ENCODE measurements at regions not wholly inside any gene's neighbourhood (a gene's known extent, or its start where the extent isn't known, plus 50 kb on each side); places are given as distances from the start of the nearest gene placed in this dataset.

DNA sequence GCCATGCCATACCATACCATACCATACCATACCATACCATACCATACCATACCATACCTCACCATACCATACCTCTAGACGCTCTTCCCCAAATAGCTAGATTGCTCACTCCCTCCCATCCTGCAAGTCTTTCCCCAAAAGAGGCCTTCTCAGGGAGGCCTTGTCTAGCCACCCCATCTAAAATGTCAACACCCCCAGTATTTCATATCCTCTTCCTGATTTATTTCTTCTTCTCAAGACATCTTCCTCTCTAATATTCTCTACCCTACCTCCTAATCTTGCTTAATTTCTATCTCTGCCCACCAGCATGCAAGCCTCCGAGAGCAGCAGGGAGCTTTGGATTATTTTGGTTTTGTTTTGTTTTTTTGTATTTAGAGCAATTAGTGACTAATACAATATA, 225.2 kb upstream of the RREB1 start:
- Histone ChIP-seq H3K18ac (ENCODE audit: insufficient read length, low read depth, low read length) (no peak overlapping the region), H4K20me1 (ENCODE audit: control insufficient read depth, insufficient read depth, insufficient read length) (no peaks in the 10 kb centered on the region), H3K79me2 (ENCODE audit: insufficient read depth, low read length) (no peaks in the 10 kb centered on the region), H4K91ac (ENCODE audit: insufficient read length, low read depth, low read length) (no peak overlapping the region), H3K27ac (ENCODE audit: insufficient read length, low read depth, low read length) (no peak overlapping the region), H3K23ac (ENCODE audit: insufficient read length, low read depth, low read length) (no peak overlapping the region), H3K56ac (ENCODE audit: insufficient read length, low read depth, low read length) (no peak overlapping the region), H3K9me3 (ENCODE audit: control insufficient read depth, low read depth, low read length) (no peaks in the 10 kb centered on the region), H3K4me2 (ENCODE audit: insufficient read depth, insufficient read length, low read length) (no peak overlapping the region), H3K4me1 (ENCODE audit: insufficient read depth, low read length) (peaks cover 2% of the 10 kb centered on the region; the same call in 1 of the 2 replicates), H3K9ac (ENCODE audit: extremely low read depth, insufficient read length, low read length) (no peak overlapping the region), H2BK120ac (ENCODE audit: low read depth, low read length, poor library complexity, severe bottlenecking) (no peak overlapping the region), H2BK12ac (ENCODE audit: insufficient read length, low read depth, low read length) (no peak overlapping the region), H4K8ac (replicated peaks; ENCODE audit: insufficient read length, low read depth, low read length) (no peak overlapping the region), H2AFZ (ENCODE audit: low read length) (no peak overlapping the region), H3K23me2 (ENCODE audit: insufficient read length, low read depth, low read length, poor library complexity, severe bottlenecking) (no peaks in the 10 kb centered on the region), H3K27me3 (ENCODE audit: insufficient read depth, low read length) (no peaks in the 10 kb centered on the region), H2BK15ac (ENCODE audit: low read depth, low read length) (no peak overlapping the region), H3K4ac (ENCODE audit: low read depth, low read length) (no peak overlapping the region), H3K14ac (ENCODE audit: insufficient read depth, low read length) (no peak overlapping the region), H3T11ph (ENCODE audit: low read length) (no peak overlapping the region), H3K79me1 (ENCODE audit: insufficient read depth, low read depth, low read length, poor library complexity, severe bottlenecking) (no peaks in the 10 kb centered on the region), H2BK20ac (ENCODE audit: low read depth, low read length, poor library complexity, severe bottlenecking) (no peak overlapping the region), H2BK5ac (ENCODE audit: insufficient read length, low read length) (no peak overlapping the region), H4K5ac (ENCODE audit: insufficient read length, low read depth, low read length) (no peak overlapping the region), H2AK5ac (ENCODE audit: insufficient read length, low read length) (no peak overlapping the region)
- TF ChIP-seq, protein P1, sequence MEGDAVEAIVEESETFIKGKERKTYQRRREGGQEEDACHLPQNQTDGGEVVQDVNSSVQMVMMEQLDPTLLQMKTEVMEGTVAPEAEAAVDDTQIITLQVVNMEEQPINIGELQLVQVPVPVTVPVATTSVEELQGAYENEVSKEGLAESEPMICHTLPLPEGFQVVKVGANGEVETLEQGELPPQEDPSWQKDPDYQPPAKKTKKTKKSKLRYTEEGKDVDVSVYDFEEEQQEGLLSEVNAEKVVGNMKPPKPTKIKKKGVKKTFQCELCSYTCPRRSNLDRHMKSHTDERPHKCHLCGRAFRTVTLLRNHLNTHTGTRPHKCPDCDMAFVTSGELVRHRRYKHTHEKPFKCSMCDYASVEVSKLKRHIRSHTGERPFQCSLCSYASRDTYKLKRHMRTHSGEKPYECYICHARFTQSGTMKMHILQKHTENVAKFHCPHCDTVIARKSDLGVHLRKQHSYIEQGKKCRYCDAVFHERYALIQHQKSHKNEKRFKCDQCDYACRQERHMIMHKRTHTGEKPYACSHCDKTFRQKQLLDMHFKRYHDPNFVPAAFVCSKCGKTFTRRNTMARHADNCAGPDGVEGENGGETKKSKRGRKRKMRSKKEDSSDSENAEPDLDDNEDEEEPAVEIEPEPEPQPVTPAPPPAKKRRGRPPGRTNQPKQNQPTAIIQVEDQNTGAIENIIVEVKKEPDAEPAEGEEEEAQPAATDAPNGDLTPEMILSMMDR (conservative IDR thresholded peaks at IDR 0.05): no peak
- peaks cover 10 to 14% of the 10 kb centered on the region in 2 experiments for H3K4me1 Mint-ChIP-seq
- no peak overlapping the region for H3K4me3 Mint-ChIP-seq
- no peak for DNase-seq
- 100% methylated on average over 1 of the region's 2 CpGs for WGBS (ENCODE audit: extremely low coverage, insufficient read length, low lambda C conversion rate)
- H3K27ac Mint-ChIP-seq: no peak overlapping the region
- H3K36me3 Mint-ChIP-seq (ENCODE audit: insufficient read depth in 1 of 3, low read depth in 3 of 3): no peaks in the 10 kb centered on the region
- no peaks in the 10 kb centered on the region for H3K27me3 Mint-ChIP-seq (ENCODE audit: low read depth)
- no peaks in the 10 kb centered on the region; a peak in 1 of 5 replicates for H3K9me3 Mint-ChIP-seq
